ENCODE measurements at regions not wholly inside any gene's neighbourhood (a gene's known extent, or its start where the extent isn't known, plus 50 kb on each side); places are given as distances from the start of the nearest gene placed in this dataset.

- Histone ChIP-seq H3K27me3 (no peaks in the 10 kb centered on the region), H3K4me3 (no peak overlapping the region), H3K9me3 (no peaks in the 10 kb centered on the region), H3K4me1 (no peaks in the 10 kb centered on the region), H3K27ac (no peak overlapping the region), H3K36me3 (no peaks in the 10 kb centered on the region)
- WGBS, 5 donors, result 59 to 80% (median 75%) methylated on average over 1 of the region's 1 CpG
- DNase-seq, result no peak
- intact Hi-C loops (cut with DNase I; ENCODE audit: low total_unique reads), result no loop called here
- TF ChIP-seq CTCF (IDR thresholded peaks at IDR 0.05) (no peak), POLR2A (IDR thresholded peaks at IDR 0.05) (no peak), POLR2AphosphoS5 (IDR thresholded peaks at IDR 0.05) (no peak), EP300 (IDR thresholded peaks at IDR 0.05) (no peak)
These were observed 550.8 kb downstream of the TFAP2B start for GRCh38 chr6:51369485-51369884.

GRCh38 chr6:51382847-51383246 lies 564.2 kb downstream of the TFAP2B start:
- intact Hi-C loops (cut with DNase I; ENCODE audit: low total_unique reads), result no loop called here
- Histone ChIP-seq H3K27me3 (no peaks in the 10 kb centered on the region), H3K4me1 (no peaks in the 10 kb centered on the region), H3K9me3 (peaks cover 0 to 6% (median 2%) of the 10 kb centered on the region in 4 donors), H3K4me3 (no peak overlapping the region), H3K27ac (no peak overlapping the region), H3K36me3 (no peaks in the 10 kb centered on the region)
- no peak for DNase-seq
- no peak for TF ChIP-seq EP300 (IDR thresholded peaks at IDR 0.05)
- TF ChIP-seq CTCF (IDR thresholded peaks at IDR 0.05), result no peak
- no peak for TF ChIP-seq POLR2AphosphoS5 (IDR thresholded peaks at IDR 0.05)
- TF ChIP-seq POLR2A (IDR thresholded peaks at IDR 0.05), result no peak

- no peaks in the 10 kb centered on the region for H3K4me1 ChIP-seq
- intact Hi-C loops (cut with DNase I; ENCODE audit: low total_unique reads), result no loop called here
- H3K36me3 ChIP-seq, result no peaks in the 10 kb centered on the region
- H3K27me3 ChIP-seq, result no peaks in the 10 kb centered on the region
- no peak overlapping the region for H3K27ac ChIP-seq
- WGBS, 5 donors, result 67 to 84% (median 70%) methylated on average over 1 of the region's 1 CpG
- H3K9me3 ChIP-seq, result peaks cover 0 to 6% (median 2%) of the 10 kb centered on the region in 4 donors
- DNase-seq, result no peak
- H3K4me3 ChIP-seq, result no peak overlapping the region
- TF ChIP-seq EP300 (IDR thresholded peaks at IDR 0.05) (no peak), POLR2A (IDR thresholded peaks at IDR 0.05) (no peak), CTCF (IDR thresholded peaks at IDR 0.05) (no peak), POLR2AphosphoS5 (IDR thresholded peaks at IDR 0.05) (no peak)
These were observed 566.1 kb downstream of the TFAP2B start for GRCh38 chr6:51384736-51385135.

- no peak for DNase-seq
- Histone ChIP-seq H3K4me1 (no peaks in the 10 kb centered on the region), H3K4me3 (no peak overlapping the region), H3K9me3 (peaks cover 0 to 6% (median 2%) of the 10 kb centered on the region in 4 donors), H3K27me3 (no peaks in the 10 kb centered on the region), H3K27ac (no peak overlapping the region), H3K36me3 (no peaks in the 10 kb centered on the region)
- WGBS, 5 donors, result 58 to 67% (median 61%) methylated on average over 3 of the region's 3 CpGs
- no peak for TF ChIP-seq POLR2A (IDR thresholded peaks at IDR 0.05)
- TF ChIP-seq EP300 (IDR thresholded peaks at IDR 0.05), result no peak
- no peak for TF ChIP-seq CTCF (IDR thresholded peaks at IDR 0.05)
- TF ChIP-seq POLR2AphosphoS5 (IDR thresholded peaks at IDR 0.05), result no peak
- intact Hi-C loops (cut with DNase I; ENCODE audit: low total_unique reads), result no loop called here
These were observed 567.7 kb downstream of the TFAP2B start for GRCh38 chr6:51386347-51386836.

Data from stomach (tissue), 8 donors.